ENCODE measurements at regions not wholly inside any gene's neighbourhood (a gene's known extent, or its start where the extent isn't known, plus 50 kb on each side); places are given as distances from the start of the nearest gene placed in this dataset.

GRCh38 chr10:6678956-6679355 lies 98.9 kb upstream of the PRKCQ start:
- TF ChIP-seq POLR2A (IDR thresholded peaks at IDR 0.05; ENCODE audit: low read length) (no peak), GATA1 (IDR thresholded peaks at IDR 0.05; ENCODE audit: low read depth, low read length) (no peak)

Measured in erythroblast (primary cell).